Middle frontal gyrus (tissue), 1 donor: ENCODE measurements at regions not wholly inside any gene's neighbourhood (a gene's known extent, or its start where the extent isn't known, plus 50 kb on each side); places are given as distances from the start of the nearest gene placed in this dataset.

Experiments
- DNase-seq: peaks from one replicate; pipeline ENCODE4 v3.0.0-alpha.2; 2015; ENCODE audit warnings: low spot score; ENCODE audit errors: extremely low spot score

GRCh38 chr14:76974365-76974764 lies 54.1 kb downstream of the IRF2BPL start:
- DNase-seq = no peak

DNA sequence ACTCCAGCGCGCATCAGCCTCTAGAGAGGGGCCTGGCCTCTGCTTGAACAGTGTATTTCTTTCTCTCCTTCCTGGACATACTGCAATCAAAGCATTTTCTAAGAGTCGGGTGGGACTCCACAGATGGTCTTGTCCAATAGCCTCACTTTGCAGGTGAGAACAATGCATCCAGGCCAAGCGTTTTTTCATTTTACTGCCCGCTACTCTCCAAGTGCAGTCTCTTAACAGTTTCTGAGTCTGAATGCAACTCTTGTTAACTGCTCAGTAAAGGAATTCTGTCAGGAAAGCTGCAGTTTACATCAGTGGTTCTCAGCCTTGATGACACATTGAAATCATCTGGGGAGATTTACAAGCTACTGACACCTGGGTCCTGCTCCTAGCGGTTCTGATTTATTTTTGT lies 57.0 kb downstream of the IRF2BPL start:
- DNase-seq = no peak

DNA sequence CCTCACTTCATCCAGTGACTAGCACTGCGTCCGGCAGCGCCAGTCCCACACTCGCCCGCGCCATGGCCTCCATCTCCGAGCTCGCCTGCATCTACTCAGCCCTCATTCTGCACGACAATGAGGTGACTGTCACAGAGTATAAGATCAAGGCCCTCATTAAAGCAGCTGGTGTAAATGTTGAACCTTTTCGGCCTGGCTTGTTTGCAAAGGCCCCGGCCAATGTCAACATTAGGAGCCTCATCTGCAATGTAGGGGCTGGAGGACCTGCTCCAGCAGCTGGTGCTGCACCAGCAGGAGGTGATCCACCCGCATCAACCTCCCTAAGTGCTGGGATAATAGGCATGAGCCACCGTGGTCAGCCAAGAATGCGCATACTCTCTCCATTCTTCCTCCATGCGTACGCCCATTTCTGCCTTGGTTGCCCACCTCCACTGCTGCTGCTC lies 59.9 kb downstream of the IRF2BPL start:
- no peak for DNase-seq

DNA sequence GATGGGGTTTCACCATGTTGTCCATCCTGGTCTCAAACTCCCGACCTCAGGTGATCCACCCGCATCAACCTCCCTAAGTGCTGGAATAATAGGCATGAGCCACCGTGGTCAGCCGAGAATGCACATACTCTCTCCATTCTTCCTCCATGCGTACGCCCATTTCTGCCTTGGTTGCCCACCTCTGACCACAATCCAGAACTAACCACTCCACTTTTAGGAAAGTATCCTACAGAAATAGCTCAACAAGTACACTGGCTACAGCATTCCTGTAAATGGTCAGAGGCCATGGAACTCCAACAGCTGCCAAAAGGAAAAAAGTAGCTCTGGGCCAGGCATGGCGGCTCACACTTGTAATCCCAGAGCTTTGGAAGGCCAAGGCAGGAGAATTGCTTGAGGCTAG lies 60.7 kb downstream of the IRF2BPL start:
- DNase-seq = no peak

DNA sequence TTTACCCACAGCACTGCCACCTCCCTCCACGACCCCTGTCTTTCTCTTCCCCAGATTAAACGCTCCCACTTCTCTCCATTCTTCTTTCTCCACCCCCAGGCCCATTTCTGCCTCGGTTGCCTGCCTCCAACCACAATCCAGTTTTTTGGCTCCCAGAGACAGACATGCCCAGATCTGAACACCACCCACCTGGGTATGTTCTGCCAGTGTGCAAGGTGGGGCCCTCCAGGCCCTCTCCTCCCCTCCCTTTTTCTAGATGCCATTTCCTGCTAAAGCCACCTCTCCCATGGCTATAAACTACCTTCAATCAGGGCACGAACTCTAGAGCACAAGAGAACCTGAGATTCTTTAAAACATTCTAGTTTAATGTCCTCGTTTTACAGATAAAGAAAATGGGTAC lies 63.3 kb downstream of the IRF2BPL start:
- DNase-seq = no peak

DNA sequence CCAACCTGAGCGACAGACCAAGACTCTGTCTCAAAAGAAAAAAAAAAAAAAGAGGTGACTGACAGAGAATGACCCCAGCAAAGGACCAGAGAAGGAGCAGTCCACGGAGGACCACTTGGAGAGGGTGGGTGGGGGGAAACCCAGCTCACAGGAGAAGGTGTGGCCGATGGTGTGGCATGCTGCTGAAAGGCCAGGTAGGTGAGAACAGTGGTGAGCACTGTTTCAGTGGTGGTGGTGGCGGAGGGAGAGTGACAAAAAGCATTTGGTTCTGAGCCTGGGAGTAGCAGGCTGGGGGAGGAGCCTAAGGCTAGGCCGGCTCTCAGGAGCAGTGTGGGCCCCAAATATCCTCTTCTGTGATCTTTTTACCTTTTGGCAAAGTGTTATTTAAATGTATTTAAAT lies 63.8 kb downstream of the IRF2BPL start:
- DNase-seq = no peak

GRCh38 chr14:76963372-76963771 lies 65.1 kb downstream of the IRF2BPL start:
- DNase-seq = no peak

DNA sequence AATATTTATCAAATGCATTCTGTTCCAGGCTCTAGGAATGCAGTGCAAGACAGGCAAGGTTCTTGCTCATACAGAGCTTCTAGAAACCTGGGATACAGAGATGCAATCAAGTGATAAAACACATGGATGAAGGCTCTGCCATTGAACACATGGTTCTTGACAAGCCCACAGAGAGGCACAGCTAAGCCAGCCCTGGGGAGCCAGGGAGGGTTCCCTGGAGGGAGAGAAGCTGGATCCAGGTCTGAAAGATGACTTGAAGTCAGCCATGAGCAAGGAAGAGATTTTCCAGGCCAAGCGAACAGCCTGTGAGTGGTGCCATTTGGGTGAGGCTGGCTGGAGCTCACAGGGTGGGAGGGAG lies 66.2 kb downstream of the IRF2BPL start:
- DNase-seq = no peak

- no peak for DNase-seq
Measured at GRCh38 chr14:76961631-76962302, 66.7 kb downstream of the IRF2BPL start.

DNA sequence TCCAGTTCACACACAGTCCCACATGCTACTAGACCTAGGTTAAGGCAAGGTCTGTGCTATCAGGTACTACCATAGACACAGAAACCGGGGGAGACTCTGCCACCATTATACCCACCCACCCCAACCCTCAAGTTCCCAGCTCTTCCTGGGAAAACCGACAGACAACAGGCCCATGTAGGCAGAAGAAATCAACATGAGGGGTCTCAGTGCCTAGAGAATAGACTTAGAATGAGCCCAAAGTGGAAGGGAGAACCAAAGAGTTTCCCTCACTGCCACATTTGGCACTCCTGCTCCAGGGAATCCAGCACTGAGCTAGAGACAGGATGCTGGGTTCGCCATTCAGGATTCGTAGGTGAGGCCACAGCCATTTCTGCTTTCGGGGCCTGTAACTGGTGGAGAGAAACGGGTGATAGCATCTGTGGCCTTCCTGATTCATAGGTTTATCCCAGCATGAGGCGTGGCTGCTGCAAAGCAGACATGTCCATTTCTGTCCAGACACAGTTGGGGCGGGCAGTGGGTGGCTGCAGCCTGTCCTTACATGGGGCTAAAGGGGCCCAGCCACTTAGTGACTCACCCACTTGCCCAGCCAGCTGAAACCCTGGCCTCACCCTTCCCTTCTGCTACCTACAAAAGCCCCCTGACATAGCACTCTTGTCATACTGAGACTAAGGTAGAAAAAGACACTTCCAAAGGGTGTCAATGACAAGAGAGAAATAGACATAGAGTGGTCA lies 69.4 kb downstream of the IRF2BPL start:
- no peak for DNase-seq

DNA sequence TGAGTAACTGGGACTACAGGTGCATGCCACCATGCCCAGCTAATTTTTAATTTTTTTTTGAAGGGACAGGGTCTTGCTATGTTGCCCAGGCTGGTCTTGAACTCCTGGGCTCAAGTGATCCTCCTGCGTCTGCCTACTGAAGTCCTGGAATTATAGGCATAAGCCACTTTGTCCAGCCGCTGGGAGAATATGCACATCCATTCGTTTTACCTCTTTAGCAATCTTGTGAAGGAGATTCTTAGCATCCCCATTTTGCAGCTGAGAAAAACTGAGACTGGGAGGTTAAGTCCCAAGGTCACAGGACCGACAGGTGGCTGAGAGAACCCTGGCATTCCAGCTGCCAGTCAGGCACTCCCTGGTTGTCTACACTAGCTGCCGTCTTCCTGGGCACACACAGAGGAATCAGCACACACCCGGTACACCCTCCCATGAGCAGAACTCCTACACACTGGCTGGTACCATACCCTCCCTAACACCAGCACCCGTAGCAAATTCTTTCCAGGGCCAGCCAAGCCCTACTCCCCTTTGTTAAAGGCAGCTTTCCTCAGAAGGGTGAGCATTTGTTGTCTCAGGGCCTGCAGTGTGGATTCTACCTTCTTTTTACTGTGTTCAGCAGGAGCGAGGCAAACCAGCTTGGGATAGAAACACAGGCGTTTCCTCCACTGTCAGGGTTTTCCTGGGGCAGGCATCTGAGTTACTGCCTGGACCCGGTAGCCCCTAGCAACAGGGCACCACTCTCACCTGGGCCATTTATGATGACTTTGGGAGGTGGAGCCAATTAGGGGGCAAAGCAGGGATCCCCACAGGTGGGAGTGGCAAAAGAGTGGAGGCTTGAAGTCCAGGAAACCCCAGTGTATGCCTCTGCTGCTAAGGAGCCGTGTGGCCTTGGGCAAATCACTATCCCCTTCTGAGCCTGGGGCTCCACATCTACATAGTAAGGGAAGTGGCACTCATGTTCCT lies 70.2 kb downstream of the IRF2BPL start:
- no peak for DNase-seq

DNA sequence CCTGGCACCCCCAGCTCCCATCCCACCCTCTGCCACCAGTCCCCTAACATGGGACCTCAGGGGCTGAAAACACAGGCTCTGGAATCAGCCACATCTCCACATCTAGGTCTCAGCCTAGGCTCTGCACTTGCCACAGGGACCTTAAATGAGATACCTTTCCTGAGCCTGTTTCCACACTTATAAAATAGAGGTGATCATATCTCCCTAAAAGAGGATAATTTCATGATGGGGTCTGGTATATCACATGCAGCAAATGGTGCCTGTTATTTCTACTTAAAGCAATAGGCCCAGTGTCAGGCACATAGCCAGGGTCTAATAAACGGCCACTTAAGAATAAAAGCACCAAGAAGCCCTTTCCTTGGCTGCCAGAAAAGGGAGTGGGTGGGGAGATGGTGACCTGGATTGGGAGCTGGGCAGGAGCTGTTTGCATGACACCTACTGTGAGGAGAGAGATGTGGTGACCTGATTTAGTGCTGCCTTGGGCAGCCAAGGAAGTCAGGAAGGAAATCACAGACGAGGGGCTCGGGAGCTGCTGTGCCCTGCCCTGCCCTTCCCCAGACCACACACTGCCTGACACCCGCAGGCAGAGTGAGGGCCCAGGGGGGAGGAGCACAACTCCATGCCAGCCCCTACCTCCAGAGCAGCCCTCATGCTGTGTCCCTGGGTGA lies 71.2 kb downstream of the IRF2BPL start:
- DNase-seq = no peak

GRCh38 chr14:76956316-76957090 lies 72.0 kb downstream of the IRF2BPL start:
- peak; percentile 86 for DNase-seq

GRCh38 chr14:76955575-76956315 lies 72.8 kb downstream of the IRF2BPL start:
- DNase-seq = no peak

GRCh38 chr14:76954394-76955190 lies 73.9 kb downstream of the IRF2BPL start:
- DNase-seq = no peak

DNA sequence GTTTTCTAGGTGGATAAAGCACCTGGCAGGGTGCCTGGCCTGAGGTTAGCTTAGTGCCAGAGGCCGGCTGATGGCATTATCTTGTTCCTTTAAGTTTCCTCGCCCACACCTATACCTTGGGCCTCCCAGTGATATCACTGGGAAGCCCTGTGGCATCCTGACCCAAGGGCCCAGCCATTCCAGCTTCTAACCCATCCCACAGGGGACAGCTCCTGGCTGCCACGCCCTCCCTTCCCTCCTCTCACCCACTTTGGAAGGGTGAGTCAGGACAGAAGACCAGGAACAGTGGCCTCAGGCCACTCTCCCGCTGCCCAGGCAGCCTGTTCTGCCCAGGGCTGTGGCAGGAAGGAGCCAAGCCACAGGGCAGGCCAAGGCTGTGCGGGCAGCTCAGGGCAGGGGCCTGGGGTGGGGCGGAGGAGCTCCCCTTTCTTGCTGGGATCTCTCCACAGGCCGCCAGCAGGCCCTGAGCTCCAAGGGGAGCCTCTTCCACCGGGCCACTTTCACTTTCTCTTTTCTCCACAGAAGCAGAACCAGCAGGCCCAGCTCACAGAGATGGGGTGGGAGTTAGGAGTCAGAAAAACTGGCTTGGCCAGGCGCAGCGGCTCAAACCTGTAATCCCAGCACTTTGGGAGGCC lies 75.1 kb downstream of the IRF2BPL start:
- no peak for DNase-seq

GRCh38 chr14:76951166-76951565 lies 77.3 kb downstream of the IRF2BPL start:
- DNase-seq = no peak
